ENCODE measurements at regions not wholly inside any gene's neighbourhood (a gene's known extent, or its start where the extent isn't known, plus 50 kb on each side); places are given as distances from the start of the nearest gene placed in this dataset.

DNA sequence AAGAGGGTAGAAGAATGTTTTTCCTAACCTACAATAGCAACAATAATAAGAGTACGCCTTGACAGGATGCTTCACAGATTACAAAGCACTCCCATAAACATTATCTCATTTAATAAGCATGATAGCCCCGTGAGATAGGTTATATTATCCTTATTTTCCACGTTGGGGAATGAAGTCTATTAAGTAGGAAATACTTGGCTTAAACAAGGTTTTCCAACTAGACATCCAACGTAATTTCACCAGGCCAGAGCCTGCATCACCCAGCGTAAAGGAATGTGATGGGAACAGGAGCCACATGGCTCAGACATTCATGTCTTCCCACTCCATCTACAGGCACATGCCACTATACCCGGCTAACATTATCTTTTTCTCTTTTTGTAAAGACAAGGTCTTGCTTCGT lies 223.4 kb upstream of the AMIGO2 start:
- Histone ChIP-seq H3K9me3 (ENCODE audit: control insufficient read depth in 4 of 4, low read length in 3 of 4) (no peaks in the 10 kb centered on the region), H3K27me3 (ENCODE audit: control insufficient read depth in 4 of 4, insufficient read depth in 4 of 4, low read length in 3 of 4) (no peaks in the 10 kb centered on the region), H3K36me3 (ENCODE audit: control insufficient read depth in 4 of 4, insufficient read depth in 3 of 4, low read depth in 1 of 4, low read length in 3 of 4) (no peaks in the 10 kb centered on the region), H3K4me1 (ENCODE audit: control insufficient read depth in 4 of 4, insufficient read depth in 4 of 4, low read length in 3 of 4) (peaks cover 0 to 7% (median 3%) of the 10 kb centered on the region in 4 donors), H3K9ac (ENCODE audit: low read depth in 1 of 2, low read length in 2 of 2) (no peak overlapping the region), H3K27ac (ENCODE audit: low read depth in 1 of 2, low read length in 2 of 2) (no peak overlapping the region), H3K4me3 (ENCODE audit: low read depth in 1 of 3, low read length in 3 of 3) (no peak overlapping the region)
- TF ChIP-seq NR2F2 (IDR thresholded peaks at IDR 0.05), result no peak
- no peak for TF ChIP-seq FOXA2 (IDR thresholded peaks at IDR 0.05)
- no peak for TF ChIP-seq TAF1 (conservative IDR thresholded peaks at IDR 0.05)
- TF ChIP-seq GABPA (IDR thresholded peaks at IDR 0.05 in 1 of 2, conservative IDR thresholded peaks at IDR 0.05 in 1 of 2), result no peak
- no peak for TF ChIP-seq CTCF (IDR thresholded peaks at IDR 0.05; ENCODE audit: low read depth, low read length, missing input control)
- TF ChIP-seq YY1 (IDR thresholded peaks at IDR 0.05), result no peak
- TF ChIP-seq RAD21 (IDR thresholded peaks at IDR 0.05), result no peak
- no peak for TF ChIP-seq HNF4G (IDR thresholded peaks at IDR 0.05)
- no peak for TF ChIP-seq FOXA1 (IDR thresholded peaks at IDR 0.05)
- no peak for TF ChIP-seq ZBTB33 (IDR thresholded peaks at IDR 0.05)
- no peak for TF ChIP-seq EGR1 (IDR thresholded peaks at IDR 0.05; ENCODE audit: low read depth in 2 of 2)
- no peak for TF ChIP-seq JUND (IDR thresholded peaks at IDR 0.05)
- TF ChIP-seq ATF3 (IDR thresholded peaks at IDR 0.05), result no peak
- no peak for TF ChIP-seq HNF4A (conservative IDR thresholded peaks at IDR 0.05)
- no peak for TF ChIP-seq REST (IDR thresholded peaks at IDR 0.05)
- TF ChIP-seq RXRA (IDR thresholded peaks at IDR 0.05), result no peak
- TF ChIP-seq SP1 (IDR thresholded peaks at IDR 0.05), result no peak
- TF ChIP-seq, protein P1, sequence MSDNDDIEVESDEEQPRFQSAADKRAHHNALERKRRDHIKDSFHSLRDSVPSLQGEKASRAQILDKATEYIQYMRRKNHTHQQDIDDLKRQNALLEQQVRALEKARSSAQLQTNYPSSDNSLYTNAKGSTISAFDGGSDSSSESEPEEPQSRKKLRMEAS (IDR thresholded peaks at IDR 0.05), result no peak
- DNase-seq (ENCODE audit: low spot score), result no peak
- WGBS, result 87% methylated on average over 7 of the region's 7 CpGs
